Femur (tissue), 1 donor: ENCODE measurements at regions not wholly inside any gene's neighbourhood (a gene's known extent, or its start where the extent isn't known, plus 50 kb on each side); places are given as distances from the start of the nearest gene placed in this dataset.
"Not testable (repeated sequence)": the region's sequence is repeated elsewhere in the genome, so short reads cannot be mapped to it uniquely, and the experiment has no call there.

Experiments
- DNase-seq: peaks from one replicate; pipeline ENCODE4 v3.0.0-alpha.2; 2017

- no peak for DNase-seq
Observed at GRCh38 chr13:50464349-50465251, 378.9 kb downstream of the DLEU7 start.

- peak; percentile 71 for DNase-seq
Observed at GRCh38 chr13:50466456-50466855, 377.0 kb downstream of the DLEU7 start.

GRCh38 chr13:50467156-50468110 is 376.1 kb downstream of the DLEU7 start:
- DNase-seq: peak; percentile 71

GRCh38 chr13:50468849-50469669 is 374.4 kb downstream of the DLEU7 start:
- no peak for DNase-seq

- DNase-seq: not testable (repeated sequence)
Observed at GRCh38 chr13:50473050-50473449, 370.4 kb downstream of the DLEU7 start.

GRCh38 chr13:50474088-50474662 is 369.3 kb downstream of the DLEU7 start:
- DNase-seq: no peak

GRCh38 chr13:50476577-50477285 is 366.8 kb downstream of the DLEU7 start:
- DNase-seq: no peak

- no peak for DNase-seq
Observed at GRCh38 chr13:50481936-50482335, 361.6 kb downstream of the DLEU7 start.

- no peak for DNase-seq
Observed at GRCh38 chr13:50483416-50483815, 360.1 kb downstream of the DLEU7 start.

GRCh38 chr13:50484472-50485113 is 358.9 kb downstream of the DLEU7 start:
- DNase-seq: no peak

GRCh38 chr13:50485979-50486935 is 357.2 kb downstream of the DLEU7 start:
- DNase-seq: no peak

GRCh38 chr13:50493683-50494082 is 349.8 kb downstream of the DLEU7 start:
- DNase-seq: no peak

- DNase-seq: no peak
Observed at GRCh38 chr13:50494138-50494537, 349.4 kb downstream of the DLEU7 start.

- DNase-seq: not testable (repeated sequence)
Observed at GRCh38 chr13:50503212-50503611, 340.3 kb downstream of the DLEU7 start.

GRCh38 chr13:50509167-50509566 is 334.3 kb downstream of the DLEU7 start:
- no peak for DNase-seq

GRCh38 chr13:50509771-50510441 is 333.6 kb downstream of the DLEU7 start:
- no peak for DNase-seq

- not testable (repeated sequence) for DNase-seq
Observed at GRCh38 chr13:50510885-50511545, 332.5 kb downstream of the DLEU7 start.

- no peak for DNase-seq
Observed at GRCh38 chr13:50511877-50512341, 331.6 kb downstream of the DLEU7 start.
